ENCODE measurements at regions not wholly inside any gene's neighbourhood (a gene's known extent, or its start where the extent isn't known, plus 50 kb on each side); places are given as distances from the start of the nearest gene placed in this dataset.

DNA sequence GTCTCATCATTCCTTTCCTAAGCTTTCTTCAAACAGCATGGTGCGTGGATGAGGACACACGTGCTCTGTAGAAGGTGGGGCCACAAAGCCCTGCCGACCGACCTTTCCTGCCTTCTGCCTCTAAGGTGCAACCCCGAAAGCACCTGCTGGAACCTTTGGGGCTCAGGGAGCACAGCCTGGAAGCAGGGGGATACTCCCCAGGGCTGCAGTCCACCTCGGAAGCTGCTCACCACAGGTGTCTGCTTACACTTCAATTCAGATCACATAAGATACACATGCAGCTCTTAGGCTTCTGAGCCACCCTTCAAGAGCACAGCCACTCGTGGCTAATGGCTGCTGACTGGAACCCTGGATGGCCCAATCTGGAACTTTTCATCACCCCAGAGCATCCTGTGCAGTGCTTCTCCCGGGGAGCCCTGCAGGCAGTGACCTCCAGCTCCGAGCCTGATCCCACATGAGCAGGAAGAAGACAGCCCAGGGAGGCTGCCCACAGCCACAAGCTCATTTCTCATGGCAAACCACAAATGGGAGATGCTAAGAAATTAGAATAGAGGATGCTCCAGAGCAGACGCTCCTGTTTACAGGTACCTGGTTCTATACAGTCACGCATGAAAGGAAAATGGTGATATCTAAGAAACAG lies 162.3 kb upstream of the FOXF1 start:
- Histone ChIP-seq H3K36me3 (ENCODE audit: control insufficient read depth in 2 of 2, insufficient read depth in 2 of 2, low read length in 1 of 2) (no peaks in the 10 kb centered on the region), H4K20me1 (ENCODE audit: control insufficient read depth, insufficient read depth) (no peaks in the 10 kb centered on the region; the same call in 1 of the 2 replicates), H3K27me3 (replicated peaks in 1 of 2; ENCODE audit: control insufficient read depth in 2 of 2, insufficient read depth in 2 of 2, low read length in 1 of 2) (peaks cover 6% of the 10 kb centered on the region in 2 experiments), H3K79me2 (ENCODE audit: control insufficient read depth, insufficient read depth, low read length) (no peaks in the 10 kb centered on the region), H3K27ac (ENCODE audit: control insufficient read depth, insufficient read depth) (no peak overlapping the region), H3K9me3 (replicated peaks; ENCODE audit: control insufficient read depth, insufficient read depth, low read length) (no peaks in the 10 kb centered on the region), H3K4me1 (ENCODE audit: control insufficient read depth, insufficient read depth, low read length) (no peaks in the 10 kb centered on the region), H3K9ac (ENCODE audit: control insufficient read depth, insufficient read depth, low read length) (no peak overlapping the region), H2AFZ (ENCODE audit: control insufficient read depth, low read depth, low read length) (no peak overlapping the region), H3K4me3 (no peak overlapping the region), H3K4me2 (ENCODE audit: control insufficient read depth, insufficient read depth) (no peak overlapping the region)
- FAIRE-seq: no peak
- no peak for DNase-seq (ENCODE audit: low read depth, low spot score)
- ATAC-seq: no peak
- ChIA-PET RAD21 (ENCODE audit: unreplicated experiment) (no interaction called here), SMC1A (ENCODE audit: uncharacterized antibody, unreplicated experiment) (no interaction called here), CTCF (interaction anchor here (0.6 kb wide), 1 partner anchor 169 kb away, joined by 3 read pairs; no protein-coding TSS in a partner anchor), POLR2A (no interaction called here)
- no TSS peak for BruUV-seq (replicated peaks)
- WGBS (ENCODE audit: insufficient coverage, insufficient replicate concordance, low lambda C conversion rate, missing lambda C conversion rate): 20% methylated on average over 11 of the region's 11 CpGs
- in situ Hi-C loops (cut with MboI) (loop anchor here (25.0 kb wide), 1 partner anchor 536 kb away; no protein-coding TSS in a partner anchor), intact Hi-C loops (cut with micrococcal nuclease; ENCODE audit: unreplicated experiment) (no loop called here)
- TF ChIP-seq, protein P1, sequence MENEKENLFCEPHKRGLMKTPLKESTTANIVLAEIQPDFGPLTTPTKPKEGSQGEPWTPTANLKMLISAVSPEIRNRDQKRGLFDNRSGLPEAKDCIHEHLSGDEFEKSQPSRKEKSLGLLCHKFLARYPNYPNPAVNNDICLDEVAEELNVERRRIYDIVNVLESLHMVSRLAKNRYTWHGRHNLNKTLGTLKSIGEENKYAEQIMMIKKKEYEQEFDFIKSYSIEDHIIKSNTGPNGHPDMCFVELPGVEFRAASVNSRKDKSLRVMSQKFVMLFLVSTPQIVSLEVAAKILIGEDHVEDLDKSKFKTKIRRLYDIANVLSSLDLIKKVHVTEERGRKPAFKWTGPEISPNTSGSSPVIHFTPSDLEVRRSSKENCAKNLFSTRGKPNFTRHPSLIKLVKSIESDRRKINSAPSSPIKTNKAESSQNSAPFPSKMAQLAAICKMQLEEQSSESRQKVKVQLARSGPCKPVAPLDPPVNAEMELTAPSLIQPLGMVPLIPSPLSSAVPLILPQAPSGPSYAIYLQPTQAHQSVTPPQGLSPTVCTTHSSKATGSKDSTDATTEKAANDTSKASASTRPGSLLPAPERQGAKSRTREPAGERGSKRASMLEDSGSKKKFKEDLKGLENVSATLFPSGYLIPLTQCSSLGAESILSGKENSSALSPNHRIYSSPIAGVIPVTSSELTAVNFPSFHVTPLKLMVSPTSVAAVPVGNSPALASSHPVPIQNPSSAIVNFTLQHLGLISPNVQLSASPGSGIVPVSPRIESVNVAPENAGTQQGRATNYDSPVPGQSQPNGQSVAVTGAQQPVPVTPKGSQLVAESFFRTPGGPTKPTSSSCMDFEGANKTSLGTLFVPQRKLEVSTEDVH (IDR thresholded peaks at IDR 0.05; ENCODE audit: low read depth, partially characterized antibody): no peak
- TF ChIP-seq CHD1 (IDR thresholded peaks at IDR 0.05; ENCODE audit: low read depth, low read length) (no peak), SMARCA5 (IDR thresholded peaks at IDR 0.05) (no peak), RELB (IDR thresholded peaks at IDR 0.05; ENCODE audit: low read depth) (no peak), KAT2A (conservative IDR thresholded peaks at IDR 0.05; ENCODE audit: control insufficient read depth, low read depth, low read length) (no peak), SREBF2 (IDR thresholded peaks at IDR 0.05; ENCODE audit: low read length) (no peak), ELK1 (IDR thresholded peaks at IDR 0.05; ENCODE audit: low read depth, low read length) (no peak), POLR2AphosphoS2 (IDR thresholded peaks at IDR 0.05; ENCODE audit: low read depth, low read length) (no peak), REST (IDR thresholded peaks at IDR 0.05; ENCODE audit: low read depth, low read length) (no peak), ZBTB40 (IDR thresholded peaks at IDR 0.05; ENCODE audit: borderline replicate concordance) (no peak)

Data from GM12878 (cell line).